ENCODE measurements at regions not wholly inside any gene's neighbourhood (a gene's known extent, or its start where the extent isn't known, plus 50 kb on each side); places are given as distances from the start of the nearest gene placed in this dataset.

- no peak for DNase-seq
Observed at GRCh38 chr3:144084929-144085328, 113.3 kb downstream of the DIPK2A start.

GRCh38 chr3:144085964-144086363, 114.3 kb downstream of the DIPK2A start:
- no peak for DNase-seq

GRCh38 chr3:144096016-144096415, 124.4 kb downstream of the DIPK2A start:
- no peak for DNase-seq

- DNase-seq = no peak
Observed at GRCh38 chr3:144097163-144097562, 125.5 kb downstream of the DIPK2A start.

- DNase-seq = no peak
Observed at GRCh38 chr3:144098691-144099090, 127.1 kb downstream of the DIPK2A start.

- DNase-seq = no peak
Observed at GRCh38 chr3:144102421-144102820, 130.8 kb downstream of the DIPK2A start.

- DNase-seq = no peak
Observed at GRCh38 chr3:144104186-144104585, 132.6 kb downstream of the DIPK2A start.

GRCh38 chr3:144104679-144105078, 133.1 kb downstream of the DIPK2A start:
- no peak for DNase-seq

GRCh38 chr3:144105542-144105941, 133.9 kb downstream of the DIPK2A start:
- no peak for DNase-seq

- no peak for DNase-seq
Observed at GRCh38 chr3:144106970-144107369, 135.3 kb downstream of the DIPK2A start.

GRCh38 chr3:144107923-144108322, 136.3 kb downstream of the DIPK2A start:
- DNase-seq = no peak

GRCh38 chr3:144109944-144110343, 138.3 kb downstream of the DIPK2A start:
- DNase-seq = no peak

GRCh38 chr3:144112036-144112435, 140.4 kb downstream of the DIPK2A start:
- DNase-seq = no peak

GRCh38 chr3:144112437-144112836, 140.8 kb downstream of the DIPK2A start:
- DNase-seq = no peak

- DNase-seq = no peak
Observed at GRCh38 chr3:144114767-144115166, 143.1 kb downstream of the DIPK2A start.

- no peak for DNase-seq
Observed at GRCh38 chr3:144119633-144120032, 148.0 kb downstream of the DIPK2A start.

GRCh38 chr3:144121661-144122060, 150.0 kb downstream of the DIPK2A start:
- DNase-seq = no peak

- no peak for DNase-seq
Observed at GRCh38 chr3:144127014-144127413, 155.4 kb downstream of the DIPK2A start.

- DNase-seq = no peak
Observed at GRCh38 chr3:144127700-144128099, 156.1 kb downstream of the DIPK2A start.

GRCh38 chr3:144128108-144128892, 156.7 kb downstream of the DIPK2A start:
- DNase-seq = no peak

GRCh38 chr3:144129536-144130214, 158.1 kb downstream of the DIPK2A start:
- DNase-seq = no peak

- DNase-seq = no peak
Observed at GRCh38 chr3:144141074-144141473, 169.5 kb downstream of the DIPK2A start.

- no peak for DNase-seq
Observed at GRCh38 chr3:144141496-144141895, 169.9 kb downstream of the DIPK2A start.

- DNase-seq = no peak
Observed at GRCh38 chr3:144142151-144142840, 170.7 kb downstream of the DIPK2A start.

All from T1000 (cell line).